Ishikawa (cell line): ENCODE measurements at regions not wholly inside any gene's neighbourhood (a gene's known extent, or its start where the extent isn't known, plus 50 kb on each side); places are given as distances from the start of the nearest gene placed in this dataset.

Experiments used
- EP300 ChIP-seq: IDR thresholded peaks from 2 replicates; pipeline ENCODE4 v1.6.1; 2012; ENCODE audit warnings: borderline replicate concordance
- FOXM1 ChIP-seq: IDR thresholded peaks from 2 replicates; pipeline ENCODE4 v1.6.1; 2012; ENCODE audit warnings: low read depth, borderline replicate concordance
- MAX ChIP-seq: IDR thresholded peaks from 2 replicates; pipeline ENCODE4 v1.6.1; 2012
- RAD21 ChIP-seq: IDR thresholded peaks from 2 replicates; pipeline ENCODE4 v1.6.1; 2012; ENCODE audit warnings: low read depth
- YY1 ChIP-seq: IDR thresholded peaks from 2 replicates; pipeline ENCODE4 v1.6.1; 2012; ENCODE audit warnings: low read depth
- TF ChIP-seq, protein P1 (sequence below): IDR thresholded peaks from 2 replicates; pipeline ENCODE4 v1.6.1; 2012; ENCODE audit warnings: low read depth, mild to moderate bottlenecking

- TF ChIP-seq YY1 (no peak), FOXM1 (no peak), RAD21 (no peak), MAX (no peak), EP300 (no peak)
- TF ChIP-seq, protein P1, sequence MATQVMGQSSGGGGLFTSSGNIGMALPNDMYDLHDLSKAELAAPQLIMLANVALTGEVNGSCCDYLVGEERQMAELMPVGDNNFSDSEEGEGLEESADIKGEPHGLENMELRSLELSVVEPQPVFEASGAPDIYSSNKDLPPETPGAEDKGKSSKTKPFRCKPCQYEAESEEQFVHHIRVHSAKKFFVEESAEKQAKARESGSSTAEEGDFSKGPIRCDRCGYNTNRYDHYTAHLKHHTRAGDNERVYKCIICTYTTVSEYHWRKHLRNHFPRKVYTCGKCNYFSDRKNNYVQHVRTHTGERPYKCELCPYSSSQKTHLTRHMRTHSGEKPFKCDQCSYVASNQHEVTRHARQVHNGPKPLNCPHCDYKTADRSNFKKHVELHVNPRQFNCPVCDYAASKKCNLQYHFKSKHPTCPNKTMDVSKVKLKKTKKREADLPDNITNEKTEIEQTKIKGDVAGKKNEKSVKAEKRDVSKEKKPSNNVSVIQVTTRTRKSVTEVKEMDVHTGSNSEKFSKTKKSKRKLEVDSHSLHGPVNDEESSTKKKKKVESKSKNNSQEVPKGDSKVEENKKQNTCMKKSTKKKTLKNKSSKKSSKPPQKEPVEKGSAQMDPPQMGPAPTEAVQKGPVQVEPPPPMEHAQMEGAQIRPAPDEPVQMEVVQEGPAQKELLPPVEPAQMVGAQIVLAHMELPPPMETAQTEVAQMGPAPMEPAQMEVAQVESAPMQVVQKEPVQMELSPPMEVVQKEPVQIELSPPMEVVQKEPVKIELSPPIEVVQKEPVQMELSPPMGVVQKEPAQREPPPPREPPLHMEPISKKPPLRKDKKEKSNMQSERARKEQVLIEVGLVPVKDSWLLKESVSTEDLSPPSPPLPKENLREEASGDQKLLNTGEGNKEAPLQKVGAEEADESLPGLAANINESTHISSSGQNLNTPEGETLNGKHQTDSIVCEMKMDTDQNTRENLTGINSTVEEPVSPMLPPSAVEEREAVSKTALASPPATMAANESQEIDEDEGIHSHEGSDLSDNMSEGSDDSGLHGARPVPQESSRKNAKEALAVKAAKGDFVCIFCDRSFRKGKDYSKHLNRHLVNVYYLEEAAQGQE = no peak
Observed at GRCh38 chr14:40133463-40133862, 701.2 kb upstream of the FBXO33 start.
